Kidney (tissue), 13 donors: ENCODE measurements at regions not wholly inside any gene's neighbourhood (a gene's known extent, or its start where the extent isn't known, plus 50 kb on each side); places are given as distances from the start of the nearest gene placed in this dataset.

ENCODE experiments used
- DNase-seq, 5 donors: peaks; one replicate each; pipeline ENCODE4 v3.0.0-alpha.2; 2013 to 2020
- FAIRE-seq: peaks from 2 replicates; lab custom pipeline; 2012; peaks lifted over from hg19 to GRCh38; lab: Jason Lieb, UNC
- H3K27ac ChIP-seq, 2 donors: one replicate each; pipeline ENCODE4 v1.7.0; 2013; ENCODE audit warnings: low read depth in 2 of 2, low read length in 2 of 2, inconsistent platforms in 1 of 2
- H3K27me3 ChIP-seq: one replicate; pipeline ENCODE4 v1.7.1; 2013; ENCODE audit warnings: low read length, inconsistent platforms; ENCODE audit not compliant: control insufficient read depth, insufficient read depth
- H3K36me3 ChIP-seq, 3 donors: one replicate each; pipeline versions ENCODE4 v1.7.0 to v1.7.1; 2013; ENCODE audit warnings: low read length in 3 of 3, control low read depth in 1 of 3, inconsistent platforms in 1 of 3; ENCODE audit not compliant: insufficient read depth in 3 of 3, control insufficient read depth in 2 of 3
- H3K4me1 ChIP-seq, 3 donors: one replicate each; pipeline versions ENCODE4 v1.7.0 to v1.7.1; 2013; ENCODE audit warnings: low read length in 3 of 3, inconsistent platforms in 1 of 3, low read depth in 1 of 3; ENCODE audit not compliant: control insufficient read depth in 2 of 3, insufficient read depth in 2 of 3
- H3K4me3 ChIP-seq, 3 donors: one replicate each; pipeline versions ENCODE4 v1.7.0 to v1.8.1; 2013; ENCODE audit warnings: low read length in 3 of 3, control low read depth in 1 of 3, inconsistent platforms in 1 of 3
- H3K9ac ChIP-seq, 3 donors: one replicate each; pipeline versions ENCODE4 v1.7.0 to v1.7.1; 2013; ENCODE audit warnings: low read length in 3 of 3, control low read depth in 1 of 3, inconsistent platforms in 1 of 3
- H3K9me3 ChIP-seq, 3 donors: one replicate each; pipeline versions ENCODE4 v1.7.0 to v1.7.1; 2013; ENCODE audit warnings: low read length in 3 of 3, control low read depth in 1 of 3, inconsistent platforms in 1 of 3; ENCODE audit not compliant: control insufficient read depth in 2 of 3, insufficient read depth in 1 of 3
- intact Hi-C: fragments of 100-400 bp; cut with DNase I; formaldehyde crosslinking; loops from one replicate; pipeline ENCODE4 v1.11.1; 2022
- TF ChIP-seq, protein P1 (sequence below): IDR thresholded peaks from 3 replicates; pipeline ENCODE4 v1.5.1; 2012; ENCODE audit warnings: mild to moderate bottlenecking, moderate library complexity, borderline replicate concordance; ENCODE audit not compliant: insufficient read depth; ENCODE audit errors: extremely low read depth
- donor health status: control.
- donor health status: control.
- donor health status: control.
- donor health status: control.
- donor health status: control.
- donor health status: DM: yes; HTN: yes; CAD: no.
- donor health status: Normal renal cell carcinoma (clear cell type).

DNA sequence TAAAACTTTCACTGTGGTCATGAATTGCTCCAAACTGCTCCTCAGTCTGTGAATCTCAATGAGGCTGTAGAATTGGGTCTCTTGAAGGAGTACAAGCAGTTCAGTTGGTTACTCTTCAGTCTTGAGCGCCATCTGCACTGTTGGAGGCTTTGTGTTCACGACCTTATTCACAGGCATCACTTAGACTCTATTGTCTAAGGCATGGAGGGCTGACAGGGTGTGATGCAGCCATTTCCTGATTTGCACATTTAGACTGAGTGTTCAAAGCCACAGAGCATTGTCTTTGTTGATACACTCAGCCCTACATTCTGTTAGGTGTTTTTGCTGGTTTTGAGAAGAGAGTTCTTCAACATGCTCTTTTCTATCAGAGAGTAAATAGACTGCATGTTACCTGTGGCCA is 355.9 kb upstream of the RIOK2 start:
- no peaks in the 10 kb centered on the region for H3K36me3 ChIP-seq
- H3K4me3 ChIP-seq, result no peak overlapping the region
- TF ChIP-seq, protein P1, sequence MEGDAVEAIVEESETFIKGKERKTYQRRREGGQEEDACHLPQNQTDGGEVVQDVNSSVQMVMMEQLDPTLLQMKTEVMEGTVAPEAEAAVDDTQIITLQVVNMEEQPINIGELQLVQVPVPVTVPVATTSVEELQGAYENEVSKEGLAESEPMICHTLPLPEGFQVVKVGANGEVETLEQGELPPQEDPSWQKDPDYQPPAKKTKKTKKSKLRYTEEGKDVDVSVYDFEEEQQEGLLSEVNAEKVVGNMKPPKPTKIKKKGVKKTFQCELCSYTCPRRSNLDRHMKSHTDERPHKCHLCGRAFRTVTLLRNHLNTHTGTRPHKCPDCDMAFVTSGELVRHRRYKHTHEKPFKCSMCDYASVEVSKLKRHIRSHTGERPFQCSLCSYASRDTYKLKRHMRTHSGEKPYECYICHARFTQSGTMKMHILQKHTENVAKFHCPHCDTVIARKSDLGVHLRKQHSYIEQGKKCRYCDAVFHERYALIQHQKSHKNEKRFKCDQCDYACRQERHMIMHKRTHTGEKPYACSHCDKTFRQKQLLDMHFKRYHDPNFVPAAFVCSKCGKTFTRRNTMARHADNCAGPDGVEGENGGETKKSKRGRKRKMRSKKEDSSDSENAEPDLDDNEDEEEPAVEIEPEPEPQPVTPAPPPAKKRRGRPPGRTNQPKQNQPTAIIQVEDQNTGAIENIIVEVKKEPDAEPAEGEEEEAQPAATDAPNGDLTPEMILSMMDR, result no peak
- H3K9ac ChIP-seq, result no peak overlapping the region
- FAIRE-seq (no peak), DNase-seq (no peak)
- H3K27me3 ChIP-seq, result no peaks in the 10 kb centered on the region
- no peak overlapping the region for H3K27ac ChIP-seq
- intact Hi-C loops, result no loop called here
- H3K9me3 ChIP-seq, result no peaks in the 10 kb centered on the region
- H3K4me1 ChIP-seq, result no peaks in the 10 kb centered on the region

DNA sequence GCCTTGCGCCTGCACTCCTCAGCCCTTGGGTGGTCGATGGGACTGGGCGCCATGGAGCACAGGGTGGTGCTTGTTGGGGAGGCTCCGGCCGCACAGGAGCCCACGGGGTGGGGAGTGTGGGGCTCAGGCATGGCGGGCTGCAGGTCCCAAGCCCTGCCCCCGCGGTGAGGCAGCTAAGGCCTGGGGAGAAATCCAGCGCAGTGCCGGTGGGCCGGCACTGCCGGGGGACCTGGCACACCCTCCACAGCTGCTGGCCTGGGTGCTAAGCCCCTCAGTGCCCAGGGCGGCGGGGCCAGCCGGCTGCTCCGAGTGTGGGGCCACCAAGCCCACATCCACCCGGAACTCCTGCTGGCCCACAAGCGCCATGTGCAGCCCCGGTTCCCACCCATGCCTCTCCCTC is 358.8 kb upstream of the RIOK2 start:
- no peak for FAIRE-seq
- Histone ChIP-seq H3K4me3 (no peak overlapping the region), H3K4me1 (no peaks in the 10 kb centered on the region), H3K36me3 (no peaks in the 10 kb centered on the region), H3K27ac (no peak overlapping the region), H3K9me3 (no peaks in the 10 kb centered on the region), H3K9ac (no peak overlapping the region), H3K27me3 (no peaks in the 10 kb centered on the region)
- intact Hi-C loops, result no loop called here
- TF ChIP-seq, protein P1, result no peak
- DNase-seq, result peak in 1 of 5 donors; percentile 52

DNA sequence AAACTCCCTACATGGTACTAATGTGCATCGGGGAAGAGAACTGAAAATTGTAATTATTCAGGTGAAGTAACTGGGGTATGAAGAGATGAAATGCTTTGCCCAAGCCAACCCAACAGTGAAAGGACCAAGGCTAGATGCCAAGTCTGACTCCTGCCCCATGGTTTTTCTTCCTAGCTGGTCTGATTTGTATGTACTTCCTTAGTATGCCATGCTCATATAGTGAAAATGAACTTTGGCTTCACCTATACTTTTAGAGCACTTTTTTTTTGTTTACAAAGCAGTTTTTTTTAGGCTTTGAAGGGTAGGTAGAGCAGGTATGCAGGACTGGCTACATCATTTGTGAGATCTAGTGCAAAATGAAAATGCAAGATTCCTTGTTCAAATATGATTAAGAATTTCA is 359.4 kb upstream of the RIOK2 start:
- FAIRE-seq (no peak), DNase-seq (no peak)
- Histone ChIP-seq H3K4me3 (no peak overlapping the region), H3K27ac (no peak overlapping the region), H3K27me3 (no peaks in the 10 kb centered on the region), H3K36me3 (no peaks in the 10 kb centered on the region), H3K4me1 (no peaks in the 10 kb centered on the region), H3K9ac (no peak overlapping the region), H3K9me3 (no peaks in the 10 kb centered on the region)
- intact Hi-C loops, result no loop called here
- TF ChIP-seq, protein P1, result no peak

DNA sequence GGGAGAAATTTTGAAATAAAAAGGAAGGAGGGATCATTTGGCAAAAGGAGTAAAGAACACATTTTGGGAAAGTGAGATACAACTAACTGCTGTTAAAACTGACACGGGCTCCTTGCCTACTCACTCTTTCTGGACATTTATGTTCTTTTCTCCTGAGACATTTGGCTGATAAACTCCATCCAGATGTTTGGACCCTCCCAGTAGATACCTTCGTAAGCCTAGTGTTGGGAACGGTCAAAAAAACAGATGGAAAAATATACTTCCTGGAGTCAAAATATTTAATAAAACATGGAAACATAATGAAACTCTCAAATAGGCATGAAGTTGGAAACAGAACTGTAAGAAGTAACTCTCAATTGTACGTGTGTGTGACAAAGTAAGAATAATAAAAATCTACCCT is 360.1 kb upstream of the RIOK2 start:
- no peaks in the 10 kb centered on the region for H3K36me3 ChIP-seq
- H3K9me3 ChIP-seq, result no peaks in the 10 kb centered on the region
- intact Hi-C loops, result no loop called here
- no peak overlapping the region for H3K27ac ChIP-seq
- no peak overlapping the region for H3K9ac ChIP-seq
- FAIRE-seq (no peak), DNase-seq (no peak)
- no peak overlapping the region for H3K4me3 ChIP-seq
- H3K27me3 ChIP-seq, result no peaks in the 10 kb centered on the region
- no peaks in the 10 kb centered on the region for H3K4me1 ChIP-seq
- TF ChIP-seq, protein P1, result no peak
